ENCODE measurements at regions not wholly inside any gene's neighbourhood (a gene's known extent, or its start where the extent isn't known, plus 50 kb on each side); places are given as distances from the start of the nearest gene placed in this dataset.

DNA sequence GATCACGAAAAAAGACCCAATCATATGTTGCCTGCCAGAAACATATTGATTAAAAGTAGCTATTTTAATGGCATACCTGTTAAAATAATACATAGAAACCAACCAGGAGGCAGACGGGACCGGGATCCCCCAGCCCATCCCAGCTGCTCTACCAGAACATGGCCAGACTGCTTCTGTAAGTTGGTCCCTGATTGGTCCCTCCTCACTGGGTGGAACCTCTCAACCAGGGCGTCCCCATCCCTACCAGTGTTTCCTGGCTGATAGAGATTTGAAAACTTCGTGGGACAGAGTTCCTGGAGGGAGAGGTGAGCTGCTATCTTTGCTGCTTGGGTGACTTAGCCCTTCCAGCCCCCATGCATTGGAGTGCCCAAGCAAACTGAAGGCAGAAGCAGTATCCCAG is 256.2 kb downstream of the TRAM1L1 start:
- no peak overlapping the region for H3K27ac Mint-ChIP-seq
- Histone ChIP-seq H3K9ac (ENCODE audit: insufficient read depth, low read length, poor library complexity, severe bottlenecking) (no peak overlapping the region), H3K4me2 (replicated peaks; ENCODE audit: extremely low read depth, low read length, poor library complexity, severe bottlenecking) (no peak overlapping the region), H3K27me3 (ENCODE audit: control insufficient read depth in 2 of 2, insufficient read depth in 2 of 2, low read length in 2 of 2) (no peaks in the 10 kb centered on the region), H4K20me1 (ENCODE audit: insufficient read depth, low read length) (no peaks in the 10 kb centered on the region), H3K4me1 (ENCODE audit: control insufficient read depth in 1 of 2, insufficient read depth in 2 of 2, low read length in 2 of 2) (no peaks in the 10 kb centered on the region), H3K9me3 (replicated peaks in 1 of 2; ENCODE audit: control insufficient read depth in 1 of 2, insufficient read depth in 1 of 2, low read length in 2 of 2) (peaks cover 0 to 11% of the 10 kb centered on the region in 2 donors), H3K27ac (ENCODE audit: low read depth in 1 of 2, low read length in 2 of 2) (no peak overlapping the region), H3K79me2 (ENCODE audit: insufficient read depth, low read length) (no peaks in the 10 kb centered on the region), H2AFZ (ENCODE audit: insufficient read depth, low read depth, low read length, poor library complexity, severe bottlenecking) (no peak overlapping the region), H3K4me3 (replicated peaks in 1 of 3; ENCODE audit: low read depth in 2 of 3, low read length in 3 of 3) (no peak overlapping the region), H3K36me3 (replicated peaks in 1 of 2; ENCODE audit: control insufficient read depth in 1 of 2, insufficient read depth in 2 of 2, low read length in 2 of 2) (no peaks in the 10 kb centered on the region)
- no peak overlapping the region for H3K4me3 Mint-ChIP-seq
- H3K36me3 Mint-ChIP-seq, result no peaks in the 10 kb centered on the region
- WGBS (ENCODE audit: insufficient coverage), result 88% methylated on average over 3 of the region's 5 CpGs
- no peak for DNase-seq
- intact Hi-C loops (cut with micrococcal nuclease), result no loop called here
- TF ChIP-seq, protein P1, sequence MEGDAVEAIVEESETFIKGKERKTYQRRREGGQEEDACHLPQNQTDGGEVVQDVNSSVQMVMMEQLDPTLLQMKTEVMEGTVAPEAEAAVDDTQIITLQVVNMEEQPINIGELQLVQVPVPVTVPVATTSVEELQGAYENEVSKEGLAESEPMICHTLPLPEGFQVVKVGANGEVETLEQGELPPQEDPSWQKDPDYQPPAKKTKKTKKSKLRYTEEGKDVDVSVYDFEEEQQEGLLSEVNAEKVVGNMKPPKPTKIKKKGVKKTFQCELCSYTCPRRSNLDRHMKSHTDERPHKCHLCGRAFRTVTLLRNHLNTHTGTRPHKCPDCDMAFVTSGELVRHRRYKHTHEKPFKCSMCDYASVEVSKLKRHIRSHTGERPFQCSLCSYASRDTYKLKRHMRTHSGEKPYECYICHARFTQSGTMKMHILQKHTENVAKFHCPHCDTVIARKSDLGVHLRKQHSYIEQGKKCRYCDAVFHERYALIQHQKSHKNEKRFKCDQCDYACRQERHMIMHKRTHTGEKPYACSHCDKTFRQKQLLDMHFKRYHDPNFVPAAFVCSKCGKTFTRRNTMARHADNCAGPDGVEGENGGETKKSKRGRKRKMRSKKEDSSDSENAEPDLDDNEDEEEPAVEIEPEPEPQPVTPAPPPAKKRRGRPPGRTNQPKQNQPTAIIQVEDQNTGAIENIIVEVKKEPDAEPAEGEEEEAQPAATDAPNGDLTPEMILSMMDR (IDR thresholded peaks at IDR 0.05), result no peak
- no peaks in the 10 kb centered on the region for H3K4me1 Mint-ChIP-seq
- peaks cover 4 to 11% (median 8%) of the 10 kb centered on the region in 7 donors for H3K9me3 Mint-ChIP-seq
- H3K27me3 Mint-ChIP-seq (ENCODE audit: low read depth in 3 of 3), result peaks cover 0 to 3% (median 0%) of the 10 kb centered on the region in 3 donors

DNA sequence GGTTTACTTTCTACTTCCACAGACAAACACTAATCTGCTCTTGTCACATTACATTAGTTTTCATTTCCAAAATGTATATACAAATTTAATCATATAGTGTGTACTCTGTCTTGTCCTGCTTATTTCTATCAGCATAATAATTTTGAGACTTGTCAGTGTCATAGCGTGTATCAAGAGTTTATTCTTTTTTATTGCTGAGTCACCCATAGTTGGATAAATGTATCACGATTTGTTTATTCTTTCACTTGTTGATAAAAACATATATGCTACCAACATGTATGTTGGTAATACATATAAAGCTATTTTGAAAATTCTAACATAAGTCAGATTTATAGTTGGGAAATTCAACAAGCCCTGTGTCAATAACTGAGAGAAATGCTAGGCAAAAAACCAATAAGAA is 261.2 kb downstream of the TRAM1L1 start:
- intact Hi-C loops (cut with micrococcal nuclease), result no loop called here
- no peak overlapping the region for H2AFZ ChIP-seq (ENCODE audit: insufficient read depth, low read depth, low read length, poor library complexity, severe bottlenecking)
- WGBS (ENCODE audit: insufficient coverage), result no CpG with 5 or more reads among the region's 2 CpGs

More for the DNA sequence above, 261.2 kb downstream of the TRAM1L1 start:
- H3K27me3 Mint-ChIP-seq (ENCODE audit: low read depth in 3 of 3), result peaks cover 0 to 2% (median 0%) of the 10 kb centered on the region in 3 donors
- Histone ChIP-seq H3K36me3 (replicated peaks in 1 of 2; ENCODE audit: control insufficient read depth in 1 of 2, insufficient read depth in 2 of 2, low read length in 2 of 2) (no peaks in the 10 kb centered on the region), H3K27me3 (ENCODE audit: control insufficient read depth in 2 of 2, insufficient read depth in 2 of 2, low read length in 2 of 2) (no peaks in the 10 kb centered on the region), H3K4me3 (replicated peaks in 1 of 3; ENCODE audit: low read depth in 2 of 3, low read length in 3 of 3) (no peak overlapping the region), H3K4me2 (replicated peaks; ENCODE audit: extremely low read depth, low read length, poor library complexity, severe bottlenecking) (no peak overlapping the region), H3K79me2 (ENCODE audit: insufficient read depth, low read length) (no peaks in the 10 kb centered on the region), H4K20me1 (ENCODE audit: insufficient read depth, low read length) (no peaks in the 10 kb centered on the region), H3K27ac (ENCODE audit: low read depth in 1 of 2, low read length in 2 of 2) (no peak overlapping the region), H3K9ac (ENCODE audit: insufficient read depth, low read length, poor library complexity, severe bottlenecking) (no peak overlapping the region), H3K9me3 (replicated peaks in 1 of 2; ENCODE audit: control insufficient read depth in 1 of 2, insufficient read depth in 1 of 2, low read length in 2 of 2) (peaks cover 0 to 2% of the 10 kb centered on the region in 2 donors), H3K4me1 (ENCODE audit: control insufficient read depth in 1 of 2, insufficient read depth in 2 of 2, low read length in 2 of 2) (no peaks in the 10 kb centered on the region)
- peaks cover 1 to 6% (median 3%) of the 10 kb centered on the region in 7 donors for H3K9me3 Mint-ChIP-seq
- no peaks in the 10 kb centered on the region for H3K36me3 Mint-ChIP-seq
- DNase-seq, result no peak
- H3K27ac Mint-ChIP-seq, result no peak overlapping the region
- TF ChIP-seq, protein P1 (IDR thresholded peaks at IDR 0.05), result no peak
- H3K4me1 Mint-ChIP-seq, result no peaks in the 10 kb centered on the region
- no peak overlapping the region for H3K4me3 Mint-ChIP-seq

Measured in CD14-positive monocyte (primary cell).